ENCODE measurements at regions not wholly inside any gene's neighbourhood (a gene's known extent, or its start where the extent isn't known, plus 50 kb on each side); places are given as distances from the start of the nearest gene placed in this dataset.

DNA sequence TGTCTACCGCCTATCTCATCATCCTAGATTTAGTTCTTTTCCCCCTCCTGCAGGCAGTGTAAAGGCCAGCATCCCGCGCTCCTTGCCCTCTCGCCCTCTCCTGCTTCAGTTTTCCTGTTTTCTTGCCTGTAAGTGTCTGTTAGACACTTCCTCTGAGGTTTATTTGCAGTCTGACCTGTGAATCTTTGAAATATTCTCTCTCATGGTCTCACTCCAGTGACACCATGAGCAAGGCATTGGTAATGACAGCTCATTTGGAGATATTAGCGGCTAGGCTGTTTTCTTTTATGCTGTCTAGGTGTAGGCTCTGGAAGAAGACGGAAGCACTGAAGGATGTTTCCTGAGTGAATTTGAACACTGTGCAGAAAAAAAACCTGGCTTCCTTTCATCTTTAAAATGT lies 179.6 kb downstream of the KDR start:
- intact Hi-C loops (cut with DNase I; ENCODE audit: low total_unique reads): no loop called here

DNA sequence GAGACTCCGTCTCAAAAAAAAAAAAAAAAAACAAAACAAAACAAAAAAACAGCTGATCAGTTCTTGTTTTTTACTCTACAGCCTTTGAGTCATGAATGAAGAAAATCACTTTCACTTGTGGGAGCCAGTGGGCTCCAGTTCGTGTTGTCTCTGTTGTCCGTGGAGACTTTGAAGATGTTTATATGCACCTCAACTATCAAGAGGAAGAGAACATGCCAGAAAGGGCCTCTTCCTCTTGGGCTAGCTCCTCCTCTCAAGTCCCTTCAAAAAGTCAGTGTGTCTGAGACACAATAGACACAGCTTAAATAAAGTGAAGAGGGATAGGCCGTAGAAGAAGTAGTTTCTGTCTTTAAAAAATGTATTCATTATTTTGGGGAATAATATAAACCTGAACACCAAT lies 182.7 kb downstream of the KDR start:
- no peak overlapping the region for H3K27ac ChIP-seq
- no peaks in the 10 kb centered on the region for H3K36me3 ChIP-seq
- no peak for DNase-seq
- no peaks in the 10 kb centered on the region for H3K4me1 ChIP-seq
- no peaks in the 10 kb centered on the region for H3K9me3 ChIP-seq
- no peaks in the 10 kb centered on the region for H3K27me3 ChIP-seq
- intact Hi-C loops (cut with DNase I; ENCODE audit: low total_unique reads): no loop called here
- H3K4me3 ChIP-seq: no peak overlapping the region
- no peak for TF ChIP-seq POLR2A (IDR thresholded peaks at IDR 0.05)
- TF ChIP-seq, protein P1, sequence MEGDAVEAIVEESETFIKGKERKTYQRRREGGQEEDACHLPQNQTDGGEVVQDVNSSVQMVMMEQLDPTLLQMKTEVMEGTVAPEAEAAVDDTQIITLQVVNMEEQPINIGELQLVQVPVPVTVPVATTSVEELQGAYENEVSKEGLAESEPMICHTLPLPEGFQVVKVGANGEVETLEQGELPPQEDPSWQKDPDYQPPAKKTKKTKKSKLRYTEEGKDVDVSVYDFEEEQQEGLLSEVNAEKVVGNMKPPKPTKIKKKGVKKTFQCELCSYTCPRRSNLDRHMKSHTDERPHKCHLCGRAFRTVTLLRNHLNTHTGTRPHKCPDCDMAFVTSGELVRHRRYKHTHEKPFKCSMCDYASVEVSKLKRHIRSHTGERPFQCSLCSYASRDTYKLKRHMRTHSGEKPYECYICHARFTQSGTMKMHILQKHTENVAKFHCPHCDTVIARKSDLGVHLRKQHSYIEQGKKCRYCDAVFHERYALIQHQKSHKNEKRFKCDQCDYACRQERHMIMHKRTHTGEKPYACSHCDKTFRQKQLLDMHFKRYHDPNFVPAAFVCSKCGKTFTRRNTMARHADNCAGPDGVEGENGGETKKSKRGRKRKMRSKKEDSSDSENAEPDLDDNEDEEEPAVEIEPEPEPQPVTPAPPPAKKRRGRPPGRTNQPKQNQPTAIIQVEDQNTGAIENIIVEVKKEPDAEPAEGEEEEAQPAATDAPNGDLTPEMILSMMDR (IDR thresholded peaks at IDR 0.05): no peak

More for the DNA sequence above, 179.6 kb downstream of the KDR start:
- DNase-seq: no peak
- no peak overlapping the region for H3K4me3 ChIP-seq
- H3K4me1 ChIP-seq: no peaks in the 10 kb centered on the region
- no peaks in the 10 kb centered on the region for H3K27me3 ChIP-seq
- H3K27ac ChIP-seq: no peak overlapping the region
- no peaks in the 10 kb centered on the region for H3K9me3 ChIP-seq
- H3K36me3 ChIP-seq: no peaks in the 10 kb centered on the region
- TF ChIP-seq, protein P1 (IDR thresholded peaks at IDR 0.05): no peak
- no peak for TF ChIP-seq POLR2A (IDR thresholded peaks at IDR 0.05)

DNA sequence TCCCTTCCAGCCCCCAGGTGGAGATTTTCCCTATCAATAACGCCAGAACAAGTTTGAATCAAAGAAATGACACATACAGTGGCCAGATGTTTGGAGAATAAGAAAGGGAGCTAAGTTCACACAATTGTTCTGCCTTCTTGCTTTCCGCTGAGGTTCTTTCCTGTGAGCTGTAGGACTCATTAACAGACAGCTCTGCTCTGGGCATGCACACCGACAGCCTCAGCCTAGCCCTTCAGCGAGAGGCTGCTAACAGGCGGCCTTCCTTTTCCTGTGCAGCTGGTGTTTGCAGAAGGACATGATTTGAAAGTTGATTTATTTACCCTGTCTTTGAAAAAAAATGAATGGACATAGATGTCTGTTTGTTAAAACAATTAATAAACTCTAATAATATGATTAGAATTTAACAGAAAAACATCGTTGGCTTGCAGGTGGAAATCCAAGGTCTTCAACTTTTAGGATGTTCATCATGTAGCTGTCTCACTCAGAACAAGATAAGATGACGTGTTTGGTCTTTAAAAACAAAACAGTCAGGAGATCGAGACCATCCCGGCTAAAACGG lies 183.3 kb downstream of the KDR start:
- no peaks in the 10 kb centered on the region for H3K36me3 ChIP-seq
- no peaks in the 10 kb centered on the region for H3K27me3 ChIP-seq
- no peak overlapping the region for H3K4me3 ChIP-seq
- no peak for DNase-seq
- no peak overlapping the region for H3K27ac ChIP-seq
- no peaks in the 10 kb centered on the region for H3K4me1 ChIP-seq
- TF ChIP-seq POLR2A (IDR thresholded peaks at IDR 0.05): no peak
- TF ChIP-seq, protein P1 (IDR thresholded peaks at IDR 0.05): no peak
- intact Hi-C loops (cut with DNase I; ENCODE audit: low total_unique reads): no loop called here
- H3K9me3 ChIP-seq: no peaks in the 10 kb centered on the region

DNA sequence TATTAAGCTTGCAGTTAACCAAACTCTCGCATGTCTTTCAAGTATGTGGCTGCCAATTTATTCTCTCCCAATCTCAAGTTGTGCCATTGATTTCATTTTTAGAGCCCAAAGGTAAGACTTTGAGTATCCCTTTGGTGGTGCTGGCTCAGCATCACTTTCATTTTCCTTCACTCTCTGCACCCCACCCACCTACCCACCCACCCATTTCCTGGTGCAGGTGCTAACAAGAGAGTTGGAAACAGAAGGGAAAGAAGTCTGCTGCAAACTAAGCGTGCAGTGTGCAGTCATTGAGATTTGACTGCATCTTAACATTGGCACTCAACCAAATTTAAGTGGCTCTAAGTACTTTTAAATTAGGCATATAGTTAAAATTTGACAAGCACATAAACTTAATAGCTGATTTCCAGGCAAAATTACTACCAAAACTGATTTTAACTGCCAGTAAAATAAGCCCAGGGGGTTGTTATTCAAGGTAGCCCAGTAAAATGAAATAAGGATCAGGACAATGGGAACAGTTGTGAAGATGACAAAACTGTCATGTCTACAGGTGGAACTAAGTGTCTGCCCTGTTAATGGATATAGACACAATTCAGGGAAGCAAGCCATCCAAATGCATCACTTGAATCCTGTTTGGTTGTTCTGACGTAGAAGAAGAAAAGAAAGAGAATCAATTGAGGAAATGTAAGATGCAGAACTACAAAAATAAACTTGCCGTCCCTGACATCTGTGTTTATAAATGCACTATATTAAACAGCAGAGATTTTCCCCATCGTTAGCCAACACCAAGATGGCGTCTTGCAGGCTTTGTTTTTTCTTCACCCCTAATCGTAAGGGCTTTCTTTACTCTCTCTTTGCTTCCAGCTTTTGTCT lies 184.2 kb downstream of the KDR start:
- Histone ChIP-seq H3K9me3 (no peaks in the 10 kb centered on the region), H3K4me1 (no peaks in the 10 kb centered on the region), H3K36me3 (no peaks in the 10 kb centered on the region), H3K27ac (no peak overlapping the region), H3K4me3 (no peak overlapping the region), H3K27me3 (no peaks in the 10 kb centered on the region)
- DNase-seq: no peak
- intact Hi-C loops (cut with DNase I; ENCODE audit: low total_unique reads): no loop called here
- TF ChIP-seq, protein P1 (IDR thresholded peaks at IDR 0.05): no peak
- TF ChIP-seq POLR2A (IDR thresholded peaks at IDR 0.05): no peak

DNA sequence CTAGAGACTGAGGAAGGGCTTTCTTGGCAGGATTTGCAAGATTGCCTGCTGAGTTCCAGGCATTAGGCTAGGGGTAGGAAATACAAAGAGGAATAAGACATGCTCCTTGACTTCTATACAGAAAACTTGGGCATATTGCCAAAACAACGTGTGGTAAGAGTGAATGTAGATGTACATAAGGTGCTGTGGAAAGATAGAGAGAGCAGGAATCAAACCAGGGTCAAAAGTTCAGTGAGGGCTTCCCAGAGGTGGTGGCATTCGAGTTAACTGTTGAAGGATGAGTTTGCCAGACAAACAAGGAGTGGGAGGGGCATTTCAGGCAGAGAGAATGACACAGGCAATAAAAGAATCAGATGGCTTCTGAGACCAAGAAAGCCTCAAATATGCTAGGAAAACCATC lies 187.9 kb downstream of the KDR start:
- H3K36me3 ChIP-seq: no peaks in the 10 kb centered on the region
- TF ChIP-seq, protein P1 (IDR thresholded peaks at IDR 0.05): no peak
- no peak for TF ChIP-seq POLR2A (IDR thresholded peaks at IDR 0.05)
- no peak for DNase-seq
- no peak overlapping the region for H3K4me3 ChIP-seq
- intact Hi-C loops (cut with DNase I; ENCODE audit: low total_unique reads): no loop called here
- no peaks in the 10 kb centered on the region for H3K4me1 ChIP-seq
- H3K9me3 ChIP-seq: no peaks in the 10 kb centered on the region
- no peak overlapping the region for H3K27ac ChIP-seq
- H3K27me3 ChIP-seq: no peaks in the 10 kb centered on the region

All from uterus (tissue), 3 donors.